SU-DHL-6 (cell line): ENCODE measurements at regions not wholly inside any gene's neighbourhood (a gene's known extent, or its start where the extent isn't known, plus 50 kb on each side); places are given as distances from the start of the nearest gene placed in this dataset.

Source experiments
- H2AFZ ChIP-seq: fragments of 200-600 bp; sonication (generic); 2 replicates; pipeline ENCODE4 v1.6.1; 2014; ENCODE audit warnings: low read depth, mild to moderate bottlenecking, moderate library complexity, mixed read lengths, antibody characterized with exemption, low read length; ENCODE audit not compliant: severe bottlenecking
- H3F3A ChIP-seq: fragments of 200-600 bp; shearing (Covaris generic); 2 replicates; pipeline ENCODE4 v1.6.0; 2016; ENCODE audit warnings: antibody characterized with exemption, mild to moderate bottlenecking; ENCODE audit not compliant: insufficient read depth
- H3K27ac ChIP-seq: fragments of 200-600 bp; sonication (generic); 2 replicates; pipeline ENCODE4 v1.5.1; 2016; ENCODE audit warnings: low read depth, mild to moderate bottlenecking, low read length, moderate library complexity, mixed read lengths
- H3K27me3 ChIP-seq: fragments of 200-600 bp; sonication (generic), shearing (Covaris generic); 2 replicates; pipeline ENCODE4 v1.6.0; 2014; ENCODE audit warnings: mild to moderate bottlenecking, low read length
- H3K36me3 ChIP-seq: fragments of 200-600 bp; sonication (generic); 2 replicates; pipeline ENCODE4 v1.6.1; 2014; ENCODE audit warnings: mild to moderate bottlenecking, low read length, mixed read lengths
- H3K4me2 ChIP-seq: fragments of 300-600, 200-600 bp; shearing (Covaris generic), sonication (generic); 2 replicates; pipeline ENCODE4 v1.6.0; 2014; ENCODE audit warnings: low read length, low read depth, mild to moderate bottlenecking; ENCODE audit not compliant: poor library complexity, severe bottlenecking
- H3K4me3 ChIP-seq: fragments of 200-600 bp; sonication (generic); 2 replicates; pipeline ENCODE4 v1.5.1; 2014; ENCODE audit warnings: antibody characterized with exemption, low read length, mild to moderate bottlenecking, mixed read lengths; ENCODE audit not compliant: insufficient read depth, poor library complexity, severe bottlenecking
- H3K79me2 ChIP-seq: fragments of 200-600 bp; sonication (generic); 2 replicates; pipeline ENCODE4 v1.6.1; 2014; ENCODE audit warnings: mild to moderate bottlenecking, low read length, moderate library complexity; ENCODE audit not compliant: insufficient read depth
- H3K9ac ChIP-seq: fragments of 200-600 bp; sonication (generic); 2 replicates; pipeline ENCODE4 v1.7.0; 2014; ENCODE audit warnings: mild to moderate bottlenecking, low read length
- H3K9me2 ChIP-seq: fragments of 200-600 bp; sonication (generic); replicated peaks from 2 replicates; pipeline ENCODE4 v1.6.1; 2014; ENCODE audit warnings: low read length; ENCODE audit not compliant: insufficient read depth
- H3K9me3 ChIP-seq: fragments of 200-600 bp; sonication (generic); 2 replicates; pipeline ENCODE4 v1.6.1; 2014; ENCODE audit warnings: low read length, mixed read lengths; ENCODE audit not compliant: insufficient read depth
- H4K20me1 ChIP-seq: fragments of 200-600 bp; sonication (generic); 2 replicates; pipeline ENCODE4 v1.6.1; 2014; ENCODE audit warnings: low read depth, mild to moderate bottlenecking, antibody characterized with exemption, low read length, moderate library complexity, mixed read lengths
- EZH2phosphoT487 ChIP-seq: fragments of 200-600 bp; sonication (generic), shearing (Covaris generic); conservative IDR thresholded peaks from 2 replicates; pipeline ENCODE4 v1.6.1; 2018; ENCODE audit warnings: mild to moderate bottlenecking, antibody characterized with exemption, low read length, moderate library complexity, mixed read lengths
- TF ChIP-seq, protein P1 (sequence below): fragments of 200-600 bp; sonication (generic); IDR thresholded peaks from one replicate; pipeline ENCODE4 v1.5.1; 2017; ENCODE audit warnings: antibody characterized with exemption, mild to moderate bottlenecking, low read length, moderate library complexity; ENCODE audit not compliant: insufficient read depth, poor library complexity, severe bottlenecking

DNA sequence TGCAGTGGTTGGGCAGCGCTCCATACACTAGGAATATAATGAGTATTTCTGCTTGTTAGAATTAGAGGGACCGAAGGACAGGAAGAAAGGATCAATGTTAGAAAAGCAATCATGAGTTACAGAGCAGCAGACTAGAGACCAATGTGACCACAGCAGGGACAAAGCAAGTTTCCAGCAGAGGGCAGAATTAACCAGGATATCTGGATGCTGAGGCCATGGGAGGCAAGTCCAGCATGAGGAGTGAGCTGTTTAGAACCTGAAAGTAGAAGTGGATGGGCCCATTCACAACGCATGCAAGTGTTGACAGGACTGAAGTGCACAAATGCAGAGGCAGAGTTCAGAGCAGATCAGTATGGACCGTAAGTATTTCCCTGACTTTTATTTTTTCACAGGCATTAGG, 910.4 kb upstream of the GYPC start:
- no peaks in the 10 kb centered on the region for H3K9me3 ChIP-seq
- H3K36me3 ChIP-seq, result no peaks in the 10 kb centered on the region
- no peaks in the 10 kb centered on the region for H3K79me2 ChIP-seq
- H3K27ac ChIP-seq, result no peak overlapping the region
- H2AFZ ChIP-seq, result no peak overlapping the region
- H3K4me3 ChIP-seq, result no peak overlapping the region
- H3F3A ChIP-seq, result no peaks in the 10 kb centered on the region
- H3K4me2 ChIP-seq, result no peak overlapping the region
- H4K20me1 ChIP-seq, result no peaks in the 10 kb centered on the region
- H3K27me3 ChIP-seq, result no peaks in the 10 kb centered on the region
- no peak for TF ChIP-seq EZH2phosphoT487
- TF ChIP-seq, protein P1, sequence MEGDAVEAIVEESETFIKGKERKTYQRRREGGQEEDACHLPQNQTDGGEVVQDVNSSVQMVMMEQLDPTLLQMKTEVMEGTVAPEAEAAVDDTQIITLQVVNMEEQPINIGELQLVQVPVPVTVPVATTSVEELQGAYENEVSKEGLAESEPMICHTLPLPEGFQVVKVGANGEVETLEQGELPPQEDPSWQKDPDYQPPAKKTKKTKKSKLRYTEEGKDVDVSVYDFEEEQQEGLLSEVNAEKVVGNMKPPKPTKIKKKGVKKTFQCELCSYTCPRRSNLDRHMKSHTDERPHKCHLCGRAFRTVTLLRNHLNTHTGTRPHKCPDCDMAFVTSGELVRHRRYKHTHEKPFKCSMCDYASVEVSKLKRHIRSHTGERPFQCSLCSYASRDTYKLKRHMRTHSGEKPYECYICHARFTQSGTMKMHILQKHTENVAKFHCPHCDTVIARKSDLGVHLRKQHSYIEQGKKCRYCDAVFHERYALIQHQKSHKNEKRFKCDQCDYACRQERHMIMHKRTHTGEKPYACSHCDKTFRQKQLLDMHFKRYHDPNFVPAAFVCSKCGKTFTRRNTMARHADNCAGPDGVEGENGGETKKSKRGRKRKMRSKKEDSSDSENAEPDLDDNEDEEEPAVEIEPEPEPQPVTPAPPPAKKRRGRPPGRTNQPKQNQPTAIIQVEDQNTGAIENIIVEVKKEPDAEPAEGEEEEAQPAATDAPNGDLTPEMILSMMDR, result no peak
- no peaks in the 10 kb centered on the region for H3K9me2 ChIP-seq
- H3K9ac ChIP-seq, result no peak overlapping the region

DNA sequence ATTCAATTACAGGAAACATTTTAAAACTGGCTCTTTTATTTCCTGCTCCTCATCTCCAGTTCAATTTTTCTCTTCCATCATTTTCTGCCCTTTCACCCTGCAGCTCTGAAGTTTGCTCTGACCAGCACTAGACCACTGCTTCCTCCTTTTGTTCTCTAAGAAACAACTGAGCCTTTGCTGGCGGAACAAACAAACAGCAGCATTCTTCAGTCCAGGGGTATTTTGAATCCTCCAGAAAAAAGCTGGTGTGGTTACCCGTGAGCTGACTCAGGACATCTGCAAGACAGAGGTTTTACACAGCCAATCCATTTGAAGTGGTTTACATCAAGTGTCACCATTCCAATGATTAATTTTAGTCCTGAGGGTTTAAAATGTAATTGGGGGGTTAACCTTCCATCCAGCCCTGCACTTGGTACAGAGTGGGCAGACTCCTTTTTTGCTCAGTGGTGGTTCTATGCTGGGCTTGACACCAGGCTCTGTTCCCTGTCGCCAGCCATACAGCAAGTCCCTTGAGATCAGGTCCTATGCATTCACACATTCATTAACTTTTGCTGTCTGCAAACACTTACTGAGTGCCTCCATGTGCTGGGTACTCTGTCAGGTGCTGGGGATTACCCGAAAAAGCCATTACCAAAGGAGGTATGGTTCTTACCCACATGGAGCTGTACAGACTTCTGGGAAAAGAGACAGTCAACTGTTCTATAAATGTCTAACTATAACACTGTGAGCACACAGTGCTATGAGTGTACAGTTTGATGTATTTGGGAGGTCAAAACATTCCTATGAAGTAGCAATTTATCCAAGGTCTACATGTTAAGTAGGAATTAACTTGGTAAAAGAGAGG, 909.4 kb upstream of the GYPC start:
- no peaks in the 10 kb centered on the region for H3K9me3 ChIP-seq
- TF ChIP-seq, protein P1, result no peak
- no peak for TF ChIP-seq EZH2phosphoT487
- H3F3A ChIP-seq, result no peaks in the 10 kb centered on the region
- H3K4me2 ChIP-seq, result no peak overlapping the region
- H3K27me3 ChIP-seq, result no peaks in the 10 kb centered on the region
- H3K36me3 ChIP-seq, result no peaks in the 10 kb centered on the region
- H3K27ac ChIP-seq, result no peak overlapping the region
- H3K9me2 ChIP-seq, result no peaks in the 10 kb centered on the region
- no peak overlapping the region for H3K4me3 ChIP-seq
- no peak overlapping the region for H2AFZ ChIP-seq
- no peaks in the 10 kb centered on the region for H4K20me1 ChIP-seq
- H3K9ac ChIP-seq, result no peak overlapping the region
- H3K79me2 ChIP-seq, result no peaks in the 10 kb centered on the region

- H3K9me3 ChIP-seq, result no peaks in the 10 kb centered on the region
- H3K36me3 ChIP-seq, result no peaks in the 10 kb centered on the region
- H3K27ac ChIP-seq, result no peak overlapping the region
- H3K9ac ChIP-seq, result no peak overlapping the region
- no peaks in the 10 kb centered on the region for H3K79me2 ChIP-seq
- H3K4me2 ChIP-seq, result no peak overlapping the region
- H4K20me1 ChIP-seq, result no peaks in the 10 kb centered on the region
- no peak overlapping the region for H3K4me3 ChIP-seq
- no peaks in the 10 kb centered on the region for H3F3A ChIP-seq
- no peaks in the 10 kb centered on the region for H3K9me2 ChIP-seq
- no peak for TF ChIP-seq EZH2phosphoT487
- TF ChIP-seq, protein P1, result no peak
- no peaks in the 10 kb centered on the region for H3K27me3 ChIP-seq
- no peak overlapping the region for H2AFZ ChIP-seq
Measured at GRCh38 chr2:125747165-125747425, 908.9 kb upstream of the GYPC start.
